HG03571 (cell line): ENCODE measurements at regions not wholly inside any gene's neighbourhood (a gene's known extent, or its start where the extent isn't known, plus 50 kb on each side); places are given as distances from the start of the nearest gene placed in this dataset.

ENCODE experiments used
- ATAC-seq: cut with Tn5 transposase; IDR thresholded peaks from one replicate; pipeline ENCODE4 v1.9.1; 2021; ENCODE audit not compliant: unreplicated experiment

- ATAC-seq: no peak
Observed at GRCh38 chr4:136328131-136328530, 1204.2 kb downstream of the PCDH18 start.

GRCh38 chr4:136320465-136320813 lies 1211.9 kb downstream of the PCDH18 start:
- ATAC-seq: no peak

- ATAC-seq: no peak
Observed at GRCh38 chr4:136319789-136320464, 1212.4 kb downstream of the PCDH18 start.

DNA sequence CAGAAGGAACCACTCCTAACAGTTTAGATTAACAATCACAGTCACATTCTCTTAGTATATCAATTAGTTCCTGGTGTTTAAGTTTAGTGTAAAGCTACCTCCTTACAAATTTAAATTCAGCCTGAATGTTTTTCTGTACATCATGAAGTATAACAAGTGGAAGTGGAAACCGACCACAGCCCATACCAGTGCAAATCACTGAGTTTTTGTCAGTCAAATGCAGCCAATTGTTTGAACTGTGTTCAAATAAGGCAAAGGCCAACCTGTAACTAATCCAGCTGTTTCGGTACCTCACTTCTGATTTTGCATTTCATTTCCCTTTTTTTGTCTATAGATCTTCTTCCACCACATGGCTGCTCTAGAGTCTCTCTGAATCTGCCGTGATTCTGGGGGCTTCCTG lies 1215.3 kb downstream of the PCDH18 start:
- no peak for ATAC-seq

GRCh38 chr4:136314686-136315085 lies 1217.6 kb downstream of the PCDH18 start:
- no peak for ATAC-seq

GRCh38 chr4:136311774-136312173 lies 1220.5 kb downstream of the PCDH18 start:
- ATAC-seq: no peak

DNA sequence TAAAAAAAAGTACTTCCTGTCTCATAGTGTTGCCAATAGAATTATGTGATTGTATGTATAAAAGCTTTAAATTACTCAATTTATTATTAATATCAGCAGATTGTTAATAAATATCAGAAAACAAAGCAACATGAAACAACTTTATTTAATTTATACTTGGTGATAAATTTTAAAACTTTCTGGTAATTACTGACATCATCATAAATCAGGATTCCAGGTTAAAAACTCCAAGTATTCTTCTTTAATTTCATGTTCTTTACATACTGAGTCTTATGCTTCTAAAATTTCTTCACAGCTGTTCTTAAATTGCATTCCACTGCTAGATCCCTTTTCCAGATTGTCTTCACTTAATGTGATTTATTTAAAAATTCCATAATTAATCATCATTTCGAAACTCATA lies 1224.5 kb downstream of the PCDH18 start:
- ATAC-seq: no peak

DNA sequence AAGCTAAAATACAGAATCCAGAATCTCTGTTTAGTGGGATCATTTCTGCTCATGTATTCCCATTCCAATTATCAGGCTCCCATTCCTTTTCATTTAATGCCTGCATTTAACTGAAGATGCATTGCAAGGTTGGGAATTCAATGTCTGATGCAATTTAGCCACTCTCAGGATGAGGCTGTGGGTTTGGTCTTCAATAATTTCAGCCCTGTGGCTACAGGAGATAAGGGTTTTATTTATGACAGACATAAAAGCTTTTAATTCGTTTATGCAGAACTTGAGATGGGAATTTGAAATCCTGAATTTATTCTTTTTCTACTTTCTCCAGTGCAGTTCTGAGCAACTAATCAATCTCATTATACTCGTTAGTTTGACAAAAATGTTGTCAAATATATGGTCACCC lies 1225.9 kb downstream of the PCDH18 start:
- no peak for ATAC-seq

- ATAC-seq: no peak
Observed at GRCh38 chr4:136302566-136302965, 1229.7 kb downstream of the PCDH18 start.

DNA sequence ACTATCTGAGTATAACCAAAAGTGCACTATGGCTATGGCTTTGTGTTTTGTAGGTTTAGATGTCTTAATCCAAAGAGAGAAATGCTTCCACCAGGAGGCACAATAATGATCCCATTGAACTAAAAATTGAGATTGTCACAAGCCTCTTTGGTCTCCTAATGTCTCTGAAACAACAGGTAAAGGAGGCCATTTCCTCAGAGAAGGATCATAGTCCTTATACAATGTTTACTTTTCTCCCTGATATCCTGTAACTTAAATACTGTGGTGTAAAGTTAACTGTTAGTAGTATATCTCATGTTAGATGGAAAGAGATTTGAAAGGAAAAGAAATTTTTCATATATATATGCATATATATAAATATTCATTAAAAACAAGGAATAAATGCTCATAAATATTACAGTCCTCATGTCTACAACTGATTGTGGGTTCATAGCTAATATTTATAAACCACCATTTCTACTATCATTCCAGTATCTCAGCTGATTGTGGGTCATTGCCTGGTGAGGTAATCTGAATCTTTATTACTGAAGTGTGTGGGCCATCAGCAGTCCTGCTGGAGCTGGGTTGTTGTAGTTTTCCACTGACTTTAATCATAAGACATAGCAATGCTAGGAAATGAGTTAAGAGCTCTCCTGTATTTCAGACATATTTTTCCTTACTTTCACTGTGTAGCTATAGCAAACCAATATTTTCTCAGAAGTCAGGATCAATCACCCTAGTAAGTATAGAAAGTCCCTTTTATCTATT lies 1230.4 kb downstream of the PCDH18 start:
- ATAC-seq: no peak

GRCh38 chr4:136283977-136284376 lies 1248.3 kb downstream of the PCDH18 start:
- ATAC-seq: no peak

GRCh38 chr4:136281889-136282288 lies 1250.4 kb downstream of the PCDH18 start:
- no peak for ATAC-seq

GRCh38 chr4:136281307-136281706 lies 1251.0 kb downstream of the PCDH18 start:
- no peak for ATAC-seq

DNA sequence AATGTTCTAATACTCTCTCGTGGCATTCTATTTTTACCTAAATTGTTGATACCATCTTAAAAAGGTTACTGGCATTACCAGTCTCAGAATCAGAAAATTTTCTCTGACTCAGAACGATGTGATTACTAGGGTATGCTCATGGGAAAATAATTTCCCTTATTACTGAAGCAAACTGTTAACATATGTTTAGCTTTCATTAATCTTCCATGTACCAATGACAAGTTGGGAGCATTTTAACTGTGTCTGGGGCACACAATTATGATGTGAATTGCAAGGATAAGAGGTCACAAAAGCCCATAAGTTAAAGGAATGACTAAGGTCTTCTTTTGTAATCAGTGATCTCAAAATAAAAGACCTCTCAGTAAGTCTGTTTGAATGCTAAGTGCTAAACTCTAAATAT lies 1254.6 kb downstream of the PCDH18 start:
- ATAC-seq: no peak

GRCh38 chr4:136246876-136247275 lies 1285.4 kb downstream of the PCDH18 start:
- no peak for ATAC-seq

DNA sequence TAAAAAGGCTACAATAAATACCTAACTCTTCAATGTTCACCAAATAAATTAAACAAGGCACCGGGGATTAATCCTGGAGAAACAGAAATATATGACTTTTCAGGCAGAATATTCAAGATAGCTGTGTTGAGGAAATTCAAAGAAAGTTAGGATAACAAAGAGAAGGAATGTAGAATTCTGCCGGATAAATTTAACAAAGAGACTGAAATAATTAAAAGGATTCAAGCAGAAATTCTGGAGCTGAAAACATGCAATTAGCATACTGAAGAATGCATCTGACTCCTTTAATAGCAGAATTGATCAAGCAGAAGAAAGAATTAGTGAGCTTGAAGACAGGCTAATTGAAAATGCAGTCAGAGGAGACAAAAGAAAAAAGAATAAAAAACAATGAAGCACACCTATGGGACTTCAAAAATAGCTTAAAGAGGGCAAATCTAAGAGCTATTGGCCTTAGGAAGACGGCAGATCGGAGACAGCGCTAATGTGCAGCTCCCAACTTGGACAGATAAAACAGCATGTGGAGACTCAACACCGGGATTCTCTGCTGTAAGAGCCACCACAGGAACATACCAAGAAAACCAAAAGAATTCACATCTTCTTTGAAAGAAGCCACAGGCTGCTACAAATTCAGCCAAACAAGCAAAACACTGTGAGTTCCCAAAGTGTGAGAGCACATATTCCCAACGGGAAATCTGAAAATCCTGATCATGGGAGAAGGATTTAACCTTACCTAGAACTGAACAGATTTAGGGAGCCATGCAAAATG lies 1290.9 kb downstream of the PCDH18 start:
- ATAC-seq: no peak

- no peak for ATAC-seq
Observed at GRCh38 chr4:136227315-136227714, 1305.0 kb downstream of the PCDH18 start.

- ATAC-seq: no peak
Observed at GRCh38 chr4:136219592-136220125, 1312.6 kb downstream of the PCDH18 start.

- no peak for ATAC-seq
Observed at GRCh38 chr4:136203199-136203598, 1329.1 kb downstream of the PCDH18 start.

DNA sequence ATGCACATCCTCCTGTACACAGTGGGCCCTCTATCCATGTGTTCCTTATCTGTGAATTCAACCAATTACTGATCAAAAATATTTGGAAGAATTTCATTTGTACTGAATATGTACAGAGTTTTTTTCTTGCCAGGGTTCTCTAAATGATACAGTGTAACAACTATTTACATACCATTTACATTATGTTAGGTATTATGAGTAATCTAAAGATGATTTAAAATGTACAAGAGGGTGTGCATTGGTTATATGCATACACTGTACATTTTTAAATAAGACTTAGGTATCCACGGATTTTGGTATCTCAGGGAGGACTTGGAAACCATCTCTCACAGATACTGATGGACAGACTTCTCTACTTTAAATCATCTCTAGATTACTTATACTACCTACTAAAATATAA lies 1333.9 kb downstream of the PCDH18 start:
- no peak for ATAC-seq

- no peak for ATAC-seq
Observed at GRCh38 chr4:136194962-136195361, 1337.3 kb downstream of the PCDH18 start.

- no peak for ATAC-seq
Observed at GRCh38 chr4:136186650-136187049, 1345.6 kb downstream of the PCDH18 start.
